T47D (cell line): ENCODE measurements at regions not wholly inside any gene's neighbourhood (a gene's known extent, or its start where the extent isn't known, plus 50 kb on each side); places are given as distances from the start of the nearest gene placed in this dataset.

Experiments
- DNase-seq, 2 experiments: peaks; one replicate each; pipeline versions ENCODE4 v3.0.0 to v3.0.0-alpha.2; 2011 to 2012; ENCODE audit warnings: low read depth in 1 of 2, low spot score in 1 of 2
- JUND ChIP-seq: IDR thresholded peaks from 2 replicates; pipeline ENCODE4 v1.6.1; 2012; ENCODE audit warnings: low read depth
- in situ Hi-C: cut with HindIII; loops from 2 replicates; pipeline ENCODE4 v1.10.0; 2016; ENCODE audit warnings: low sequenced_read_pairs, low pct_unique_long_range_greater_than_20kb

DNA sequence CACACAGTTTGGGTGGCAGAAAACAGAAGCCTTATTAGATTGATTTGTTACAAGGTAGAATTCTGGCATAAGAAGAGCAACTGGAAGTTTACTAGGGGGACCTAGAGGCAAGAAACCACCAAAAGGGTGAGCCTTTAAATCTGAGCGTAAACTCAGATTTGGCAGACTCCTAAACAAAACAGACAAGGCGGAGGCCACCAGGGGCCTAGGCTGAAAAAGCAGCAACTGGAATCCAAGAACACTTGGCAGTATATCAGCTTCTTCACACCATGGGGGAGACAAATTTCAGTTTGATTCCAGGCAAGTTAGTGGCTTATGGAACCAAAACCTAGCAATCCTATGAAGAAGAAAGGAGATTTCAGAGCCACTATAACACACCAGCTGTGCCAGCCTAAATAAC lies 220.0 kb downstream of the C3orf38 start:
- TF ChIP-seq JUND, result no peak
- in situ Hi-C loops, result no loop called here
- no peak for DNase-seq

GRCh38 chr3:88385090-88385489 lies 235.3 kb downstream of the C3orf38 start:
- no peak for DNase-seq
- no peak for TF ChIP-seq JUND
- in situ Hi-C loops, result no loop called here

DNA sequence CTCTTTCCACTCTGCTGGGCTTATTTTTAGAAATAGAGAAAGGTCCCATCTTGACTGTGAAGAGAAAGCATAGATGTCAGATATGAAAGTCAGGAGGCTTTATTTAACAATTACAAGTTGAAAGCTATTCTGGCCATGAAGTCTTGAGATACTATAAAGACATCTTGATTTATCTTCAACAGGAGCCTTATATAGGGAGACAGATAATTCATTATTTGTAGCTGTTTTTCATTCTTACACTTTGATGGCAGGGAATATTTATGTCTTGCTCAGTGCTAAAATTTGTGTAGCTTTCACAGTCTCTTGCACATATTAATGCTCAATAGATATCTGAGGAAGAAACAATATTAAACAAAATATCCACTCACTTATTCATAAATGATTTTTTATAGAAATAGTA lies 248.8 kb downstream of the C3orf38 start:
- no peak for TF ChIP-seq JUND
- DNase-seq, result no peak
- in situ Hi-C loops, result no loop called here

DNA sequence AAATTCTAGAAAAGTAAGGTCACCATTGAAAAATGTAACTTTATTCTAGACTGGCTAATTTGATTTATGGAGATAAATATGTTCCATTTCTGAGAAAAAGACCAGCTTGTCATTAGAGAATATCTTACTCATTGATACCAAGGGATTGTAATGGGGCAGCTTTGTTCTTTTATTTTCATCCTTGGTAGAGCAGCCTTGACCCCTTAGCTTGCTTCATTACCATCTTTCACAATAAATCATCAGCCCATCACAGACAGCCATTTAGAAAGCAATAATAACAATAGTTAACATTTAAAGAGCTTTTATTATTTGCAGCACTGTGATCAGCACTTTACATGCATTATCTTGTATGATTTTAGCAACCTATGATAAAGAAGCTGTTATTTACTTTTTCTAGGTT lies 253.6 kb downstream of the C3orf38 start:
- no peak for TF ChIP-seq JUND
- DNase-seq, result no peak
- in situ Hi-C loops, result no loop called here

DNA sequence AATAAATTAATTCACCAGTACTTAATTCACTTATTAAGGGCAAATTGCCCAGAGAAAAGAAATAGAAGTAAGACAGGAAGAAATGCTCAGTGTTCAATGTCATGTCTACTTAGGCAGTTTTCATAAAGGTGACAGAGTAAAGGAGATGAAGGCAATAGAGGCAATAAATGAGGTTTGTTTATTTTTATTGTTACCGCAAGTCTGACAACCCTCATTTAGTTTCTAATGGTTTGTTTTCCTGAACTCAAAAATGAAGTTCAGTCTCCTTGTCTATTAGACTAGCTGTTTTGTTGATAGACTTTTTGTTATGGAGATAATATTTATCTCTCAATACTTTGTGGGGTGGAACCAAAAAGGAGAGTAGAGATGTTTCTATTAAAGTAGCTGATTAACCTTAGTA lies 258.3 kb downstream of the C3orf38 start:
- TF ChIP-seq JUND, result no peak
- in situ Hi-C loops, result no loop called here
- DNase-seq, result no peak

DNA sequence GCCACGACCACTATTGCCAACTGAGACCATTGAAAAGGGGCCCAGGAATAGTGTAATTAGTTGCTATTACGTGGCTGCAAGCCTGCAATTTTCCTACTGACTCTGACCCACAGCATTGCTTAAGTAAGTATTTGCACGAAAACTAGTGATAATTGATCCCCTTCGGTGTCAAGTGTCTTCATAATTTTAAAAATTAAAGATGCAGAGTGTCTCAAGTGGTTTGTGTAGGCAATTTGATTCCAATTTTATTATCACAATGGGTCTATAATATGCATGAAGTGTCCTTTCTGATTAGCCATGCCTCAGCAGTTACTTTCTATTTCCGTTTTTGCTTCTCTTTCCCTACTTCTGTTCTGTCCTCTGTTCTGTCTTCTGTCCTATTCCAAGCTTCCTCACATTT lies 259.2 kb downstream of the C3orf38 start:
- TF ChIP-seq JUND, result no peak
- DNase-seq, result no peak

GRCh38 chr3:88410259-88410658 lies 260.5 kb downstream of the C3orf38 start:
- in situ Hi-C loops, result no loop called here
- DNase-seq, result no peak

More for the DNA sequence above, 259.2 kb downstream of the C3orf38 start:
- in situ Hi-C loops, result no loop called here

GRCh38 chr3:88412346-88412745 lies 262.6 kb downstream of the C3orf38 start:
- no peak for TF ChIP-seq JUND
- no peak for DNase-seq
- in situ Hi-C loops, result no loop called here

More at GRCh38 chr3:88410259-88410658, 260.5 kb downstream of the C3orf38 start:
- no peak for TF ChIP-seq JUND

DNA sequence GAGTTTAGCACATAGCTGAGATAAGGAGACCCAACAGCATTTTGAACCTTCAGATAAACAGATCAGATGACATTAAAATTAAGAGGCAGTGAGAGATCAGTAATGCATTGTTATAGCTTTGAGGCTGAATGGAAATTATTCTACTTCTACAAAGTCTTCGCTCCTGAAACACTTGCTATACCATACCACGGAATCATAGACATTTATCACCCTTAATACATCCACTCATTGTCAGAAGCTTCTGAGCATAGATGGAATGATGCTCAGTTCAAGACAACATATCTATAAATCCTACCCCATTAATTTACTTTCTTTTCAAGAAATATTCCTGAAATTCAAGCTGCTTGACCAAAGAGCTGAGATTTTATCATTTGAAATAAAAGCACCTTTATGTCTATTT lies 266.7 kb downstream of the C3orf38 start:
- in situ Hi-C loops, result no loop called here
- no peak for DNase-seq
- no peak for TF ChIP-seq JUND

DNA sequence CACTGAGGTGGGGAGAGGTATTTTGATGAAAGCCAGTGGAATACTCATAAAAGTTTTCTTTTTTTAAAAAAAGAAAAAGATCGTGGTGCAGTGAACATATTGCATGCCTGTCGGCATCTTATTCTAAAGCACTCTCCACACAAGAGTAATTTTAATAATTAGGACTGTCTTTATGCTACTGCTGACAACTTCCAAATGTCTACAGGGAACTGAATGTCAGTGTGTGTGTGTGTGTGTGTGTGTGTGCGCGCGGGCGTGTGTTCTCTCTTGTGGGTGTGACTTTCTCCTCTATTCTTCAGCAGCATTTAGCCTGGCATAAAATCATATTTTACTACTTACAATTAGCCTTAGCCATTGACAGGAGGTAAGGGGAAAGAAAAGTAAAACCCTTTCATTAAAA lies 268.5 kb downstream of the C3orf38 start:
- DNase-seq, result no peak
- in situ Hi-C loops, result no loop called here
- TF ChIP-seq JUND, result no peak

GRCh38 chr3:88433568-88433967 lies 283.8 kb downstream of the C3orf38 start:
- in situ Hi-C loops, result no loop called here
- DNase-seq, result no peak
- TF ChIP-seq JUND, result no peak

- no peak for TF ChIP-seq JUND
- in situ Hi-C loops, result no loop called here
- no peak for DNase-seq
These were observed 284.2 kb downstream of the C3orf38 start for GRCh38 chr3:88434001-88434400.

GRCh38 chr3:88440701-88441100 lies 290.9 kb downstream of the C3orf38 start:
- in situ Hi-C loops, result no loop called here
- no peak for TF ChIP-seq JUND
- DNase-seq, result no peak

DNA sequence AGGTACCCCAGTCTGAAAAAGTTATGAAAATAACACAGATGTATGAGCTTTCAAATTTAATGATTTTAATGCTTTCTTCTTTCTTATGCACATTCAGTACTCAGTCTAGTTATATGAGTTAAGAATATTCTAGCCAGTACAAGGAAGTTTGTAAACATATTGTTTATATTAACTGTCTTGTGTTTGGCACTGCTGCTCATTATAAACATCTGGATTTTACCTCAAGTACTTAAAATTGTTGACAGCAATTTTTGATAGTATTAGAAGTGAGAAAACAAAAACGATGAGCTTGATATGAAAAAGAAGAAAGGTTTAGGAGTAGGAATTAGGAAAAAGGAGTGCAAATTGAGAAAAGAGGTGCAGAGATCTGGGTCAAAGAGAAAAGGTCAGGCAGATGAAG lies 293.3 kb downstream of the C3orf38 start:
- TF ChIP-seq JUND, result no peak
- in situ Hi-C loops, result no loop called here
- DNase-seq, result no peak
